HG03139 (cell line): ENCODE measurements at regions not wholly inside any gene's neighbourhood (a gene's known extent, or its start where the extent isn't known, plus 50 kb on each side); places are given as distances from the start of the nearest gene placed in this dataset.

Experiments used
- ATAC-seq: cut with Tn5 transposase; IDR thresholded peaks from one replicate; pipeline ENCODE4 v1.9.1; 2021; ENCODE audit not compliant: unreplicated experiment

DNA sequence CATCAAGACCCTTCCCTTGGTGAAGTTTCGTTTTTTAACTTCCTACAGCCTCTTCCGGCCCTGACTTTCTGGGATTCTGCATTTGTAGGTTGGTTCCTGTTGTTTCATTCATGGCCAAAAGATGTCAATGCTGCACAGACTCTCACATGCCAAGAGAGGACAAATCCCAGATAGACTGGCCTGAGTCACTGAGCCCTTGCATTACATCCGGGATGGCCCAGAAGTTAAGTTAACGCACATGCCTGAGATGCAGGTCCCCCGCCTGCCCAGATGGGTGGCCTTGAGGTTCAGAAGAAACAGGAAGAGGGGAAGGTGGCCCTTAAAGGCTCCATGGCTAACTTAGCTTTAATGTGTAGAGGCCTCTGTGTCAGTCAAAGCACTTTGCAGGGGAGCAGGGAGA is 51.6 kb upstream of the SRGAP3 start:
- no peak for ATAC-seq

GRCh38 chr3:9301798-9302197 is 52.4 kb upstream of the SRGAP3 start:
- no peak for ATAC-seq

DNA sequence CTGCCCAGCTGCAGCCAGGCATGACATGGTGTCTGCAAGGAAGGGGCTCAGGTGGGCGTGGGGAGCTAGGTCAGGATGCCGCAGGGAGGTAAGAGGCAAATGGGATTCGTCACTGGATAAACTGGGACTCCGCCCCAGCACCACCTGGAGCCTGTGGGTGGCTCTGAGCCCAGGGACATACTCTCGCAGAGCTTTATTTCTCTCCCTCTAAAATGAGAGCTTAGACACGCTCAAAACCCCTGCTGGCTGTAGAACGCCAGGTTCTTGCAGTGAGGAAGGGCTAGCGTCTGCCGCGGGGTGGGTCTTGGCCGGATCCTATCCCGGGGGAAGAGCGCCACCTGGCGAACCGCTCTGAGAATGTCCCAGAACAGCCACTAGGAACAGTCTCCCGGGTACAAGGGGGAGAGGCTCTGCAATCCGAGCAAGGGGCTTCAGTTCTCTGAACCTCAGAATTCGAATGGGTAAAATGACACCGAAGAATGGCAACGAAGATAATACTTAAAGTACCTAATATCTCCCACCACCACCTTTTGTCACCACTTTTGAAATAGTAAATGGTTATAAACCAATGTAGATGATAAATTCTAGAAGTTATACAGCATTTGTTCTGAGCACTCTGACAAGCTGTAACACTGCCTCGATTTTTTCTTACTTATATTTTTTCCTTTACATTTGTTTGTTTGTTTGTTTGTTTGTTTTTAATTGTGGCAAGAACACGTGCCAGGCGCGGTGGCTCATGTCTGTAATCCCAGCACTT is 53.2 kb upstream of the SRGAP3 start:
- ATAC-seq, result peak; percentile 87

- no peak for ATAC-seq
Measured at GRCh38 chr3:9308298-9308990, 54.4 kb upstream of the THUMPD3 start.

DNA sequence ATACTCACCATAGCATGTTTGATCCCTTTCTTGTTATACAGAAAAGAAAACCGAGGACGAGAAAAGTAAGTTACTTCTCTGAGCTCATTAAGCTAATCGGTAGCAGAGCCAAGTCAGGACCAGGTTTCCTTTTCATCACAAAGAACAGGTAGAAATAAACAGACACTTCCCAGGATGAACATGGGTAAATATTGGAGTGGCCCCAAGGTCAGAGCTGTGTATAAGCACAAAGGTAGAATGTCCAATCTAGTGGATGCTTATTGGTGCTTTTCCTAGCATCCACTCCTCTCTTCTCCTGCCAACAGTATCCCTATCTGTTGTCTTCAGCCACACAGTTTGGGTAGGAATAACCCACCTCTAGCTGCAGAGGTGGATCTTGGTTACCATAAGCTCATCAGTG is 52.8 kb upstream of the THUMPD3 start:
- no peak for ATAC-seq

DNA sequence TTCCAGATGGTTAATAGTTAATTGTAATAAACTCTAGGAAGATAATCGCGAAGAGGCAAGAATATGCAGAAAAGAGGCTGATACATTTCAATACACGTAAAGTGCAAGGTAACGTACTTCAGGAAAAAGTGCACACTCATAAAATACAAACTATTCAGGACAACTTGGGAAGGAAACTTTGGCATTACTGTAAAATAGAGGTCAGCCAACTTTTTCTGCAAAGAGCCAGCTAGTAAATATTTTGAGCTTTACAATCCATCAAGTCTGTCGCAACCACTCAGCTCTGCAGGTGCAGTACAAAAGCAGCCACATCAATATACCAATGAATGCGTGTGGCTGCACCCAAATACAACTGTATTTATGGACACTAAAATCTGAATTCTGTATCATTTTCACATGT is 51.6 kb upstream of the THUMPD3 start:
- ATAC-seq, result no peak
